GM12878 (cell line): ENCODE measurements at regions not wholly inside any gene's neighbourhood (a gene's known extent, or its start where the extent isn't known, plus 50 kb on each side); places are given as distances from the start of the nearest gene placed in this dataset.

Source experiments
- ATAC-seq: fragments of 200-7000 bp; cut with Tn5 transposase; 3 replicates; pipeline ENCODE4 v1.9.1; 2020; ENCODE audit warnings: mild to moderate bottlenecking, moderate library complexity
- BruUV-seq: library from RNA; stranded (reverse); fragments of 400-500 nt; replicated peaks from 2 replicates; lab custom pipeline; 2021; lab: Mats Ljungman, UMichigan
- CTCF ChIA-PET: fragments of 300-600 bp; sonication (Branson Sonifier 250); formaldehyde crosslinking; extraction: SDS; loops from one replicate; lab custom pipeline; 2021; ENCODE audit warnings: inconsistent platforms; lab: Yijun Ruan, JAX
- POLR2A ChIA-PET: fragments of 350-600 bp; formaldehyde crosslinking; extraction: SDS; loops from one replicate; lab custom pipeline; 2021; ENCODE audit warnings: inconsistent platforms; lab: Charles Lee
- RAD21 ChIA-PET: fragments of 300-600 bp; sonication (Branson Sonifier 250); formaldehyde crosslinking; loops from one replicate; lab custom pipeline; 2023; ENCODE audit warnings: antibody characterized with exemption; ENCODE audit not compliant: unreplicated experiment; lab: Charles Lee
- SMC1A ChIA-PET: fragments of 300-600 bp; sonication (Branson Sonifier 250); formaldehyde crosslinking; loops from one replicate; lab custom pipeline; 2023; ENCODE audit not compliant: unreplicated experiment, uncharacterized antibody; lab: Charles Lee
- DNase-seq: peaks from one replicate; pipeline ENCODE4 v3.0.0-alpha.2; 2011; ENCODE audit warnings: low read depth, low spot score
- FAIRE-seq: peaks from 3 replicates; lab custom pipeline; 2011; peaks lifted over from hg19 to GRCh38; lab: Jason Lieb, UNC
- H2AFZ ChIP-seq: 2 replicates; pipeline ENCODE4 v1.6.0; 2011; ENCODE audit warnings: low read depth, low read length, control low read depth; ENCODE audit not compliant: control insufficient read depth
- H3K27ac ChIP-seq: 2 replicates; pipeline ENCODE4 v1.5.1; 2011; ENCODE audit warnings: control low read depth; ENCODE audit not compliant: control insufficient read depth, insufficient read depth
- H3K27me3 ChIP-seq, 2 experiments: replicated peaks in 1 of 2; 2 replicates each; pipeline versions ENCODE4 v1.6.0 to v1.6.1; 2011; ENCODE audit warnings: low read length in 1 of 2; ENCODE audit not compliant: control insufficient read depth in 2 of 2, insufficient read depth in 2 of 2
- H3K36me3 ChIP-seq, 2 experiments: 2 replicates each; pipeline ENCODE4 v1.5.1; 2011; ENCODE audit warnings: low read length in 1 of 2; ENCODE audit not compliant: control insufficient read depth in 2 of 2, insufficient read depth in 2 of 2
- H3K4me1 ChIP-seq: 2 replicates; pipeline ENCODE4 v1.6.1; 2011; ENCODE audit warnings: mild to moderate bottlenecking, low read length, moderate library complexity, mixed read lengths; ENCODE audit not compliant: control insufficient read depth, insufficient read depth
- H3K4me2 ChIP-seq: 2 replicates; pipeline ENCODE4 v1.6.0; 2011; ENCODE audit warnings: control low read depth; ENCODE audit not compliant: control insufficient read depth, insufficient read depth
- H3K4me3 ChIP-seq: fragments of 200-600 bp; sonication (generic); 2 replicates; pipeline ENCODE4 v1.5.1; 2016
- H3K79me2 ChIP-seq: 2 replicates; pipeline ENCODE4 v1.6.0; 2011; ENCODE audit warnings: low read length; ENCODE audit not compliant: control insufficient read depth, insufficient read depth
- H3K9ac ChIP-seq: 2 replicates; pipeline ENCODE4 v1.8.0; 2011; ENCODE audit warnings: low read length, control low read depth, mixed read lengths; ENCODE audit not compliant: control insufficient read depth, insufficient read depth
- H3K9me3 ChIP-seq: replicated peaks from 3 replicates; pipeline ENCODE4 v1.5.1; 2011; ENCODE audit warnings: mild to moderate bottlenecking, low read length; ENCODE audit not compliant: control insufficient read depth, insufficient read depth
- H4K20me1 ChIP-seq: 2 replicates; pipeline ENCODE4 v1.6.0; 2011; ENCODE audit not compliant: control insufficient read depth, insufficient read depth
- BCL3 ChIP-seq: IDR thresholded peaks from 2 replicates; pipeline ENCODE4 v1.6.1; 2011; ENCODE audit warnings: borderline replicate concordance, low read depth, mild to moderate bottlenecking, moderate library complexity, low read length; ENCODE audit not compliant: insufficient read depth, poor library complexity, severe bottlenecking
- CHD1 ChIP-seq: IDR thresholded peaks from 2 replicates; pipeline ENCODE4 v1.6.1; 2012; ENCODE audit warnings: low read depth, low read length, improper control_type of control experiment
- CREB1 ChIP-seq: IDR thresholded peaks from 2 replicates; pipeline ENCODE4 v1.6.1; 2012; ENCODE audit warnings: low read depth, mild to moderate bottlenecking, inconsistent platforms
- KDM1A ChIP-seq: fragments of 200-600 bp; sonication (generic); IDR thresholded peaks from 2 replicates; pipeline ENCODE4 v1.6.1; 2016; ENCODE audit warnings: borderline replicate concordance
- PAX8 ChIP-seq: fragments of 450-650 bp; IDR thresholded peaks from 2 replicates; pipeline ENCODE4 v1.6.1; 2017; ENCODE audit warnings: mild to moderate bottlenecking, moderate library complexity
- WGBS: methylation state at CpG from one replicate; pipeline ENCODE4 v1.1.6; 2016; ENCODE audit warnings: low lambda C conversion rate; ENCODE audit not compliant: insufficient replicate concordance, insufficient coverage; ENCODE audit errors: missing lambda C conversion rate; 5-methylcytosine and 5-hydroxymethylcytosine counted together
- in situ Hi-C: fragments of 300-500 bp; cut with MboI; formaldehyde crosslinking; loops from 9 replicates; pipeline ENCODE4 v1.14.3; 2018; ENCODE audit warnings: mixed read lengths
- intact Hi-C: fragments of 100-400 bp; cut with micrococcal nuclease; formaldehyde crosslinking; loops from one replicate; pipeline ENCODE4 v1.14.2; 2022; ENCODE audit not compliant: unreplicated experiment

GRCh38 chr17:13725288-13725990 is 123.7 kb upstream of the HS3ST3A1 start (continued):
- TF ChIP-seq BCL3: no peak
- TF ChIP-seq CHD1: no peak
- TF ChIP-seq KDM1A: no peak
- no peak for TF ChIP-seq CREB1

- no peaks in the 10 kb centered on the region for H3K36me3 ChIP-seq
- no peaks in the 10 kb centered on the region for H3K9me3 ChIP-seq
- intact Hi-C loops: no loop called here
- ChIA-PET RAD21 (no interaction called here), SMC1A (no interaction called here), POLR2A (no interaction called here), CTCF (no interaction called here)
- H3K4me3 ChIP-seq: no peak overlapping the region
- no peak for ATAC-seq
- H2AFZ ChIP-seq: no peak overlapping the region
- H3K27me3 ChIP-seq: no peaks in the 10 kb centered on the region
- DNase-seq: no peak
- in situ Hi-C loops: no loop called here
- no peak overlapping the region for H3K9ac ChIP-seq
- no TSS peak for BruUV-seq
- 40% methylated on average over 6 of the region's 6 CpGs for WGBS
- FAIRE-seq: no peak
- no peaks in the 10 kb centered on the region for H4K20me1 ChIP-seq
- no peak overlapping the region for H3K27ac ChIP-seq
- H3K4me1 ChIP-seq: no peaks in the 10 kb centered on the region
- no peak for TF ChIP-seq PAX8
- no peaks in the 10 kb centered on the region for H3K79me2 ChIP-seq
- H3K4me2 ChIP-seq: no peak overlapping the region
Observed at GRCh38 chr17:13727441-13728171, 125.9 kb upstream of the HS3ST3A1 start.
